GM21390 (cell line): ENCODE measurements at regions not wholly inside any gene's neighbourhood (a gene's known extent, or its start where the extent isn't known, plus 50 kb on each side); places are given as distances from the start of the nearest gene placed in this dataset.
"Not testable (repeated sequence)": the region's sequence is repeated elsewhere in the genome, so short reads cannot be mapped to it uniquely, and the experiment has no call there.

Experiments used
- ATAC-seq: cut with Tn5 transposase; IDR thresholded peaks from one replicate; pipeline ENCODE4 v1.9.1; 2021; ENCODE audit not compliant: unreplicated experiment

- ATAC-seq = no peak
These were observed 123.8 kb upstream of the ID2 start for GRCh38 chr2:8558096-8558495.

DNA sequence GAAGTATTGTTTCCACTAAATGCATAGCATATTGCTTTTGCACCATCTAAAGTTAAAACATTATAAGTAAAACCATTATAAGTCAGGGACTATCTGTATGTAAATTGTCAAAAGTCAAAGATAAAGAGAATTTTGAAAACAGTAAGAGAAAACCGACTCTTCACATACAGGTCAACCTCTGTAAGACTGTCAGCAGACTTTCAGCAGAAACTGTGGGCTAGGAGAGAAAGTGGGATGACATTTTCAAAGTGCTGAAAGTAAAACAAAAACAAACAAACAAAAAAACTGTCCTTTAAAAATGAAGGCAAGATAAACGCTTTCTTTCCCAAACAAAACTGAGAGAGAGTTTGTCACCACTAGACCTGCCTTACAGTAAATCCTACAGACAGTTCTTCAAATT is 122.9 kb upstream of the ID2 start:
- no peak for ATAC-seq

- no peak for ATAC-seq
These were observed 122.1 kb upstream of the ID2 start for GRCh38 chr2:8559805-8560204.

DNA sequence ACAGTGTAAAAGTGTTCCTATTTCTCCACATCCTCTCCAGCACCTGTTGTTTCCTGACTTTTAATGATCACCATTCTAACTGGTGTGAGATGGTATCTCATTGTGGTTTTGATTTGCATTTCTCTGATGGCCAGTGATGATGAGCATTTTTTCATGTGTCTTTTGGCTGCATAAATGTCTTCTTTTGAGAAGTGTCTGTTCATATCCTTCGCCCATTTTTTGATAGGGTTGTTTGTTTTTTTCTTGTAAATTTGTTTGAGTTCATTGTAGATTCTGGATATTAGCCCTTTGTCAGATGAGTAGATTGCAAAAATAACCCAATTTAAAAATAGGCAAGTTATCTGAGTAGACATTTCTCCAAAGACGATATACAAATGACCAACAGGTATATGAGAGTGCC is 120.2 kb upstream of the ID2 start:
- not testable (repeated sequence) for ATAC-seq

DNA sequence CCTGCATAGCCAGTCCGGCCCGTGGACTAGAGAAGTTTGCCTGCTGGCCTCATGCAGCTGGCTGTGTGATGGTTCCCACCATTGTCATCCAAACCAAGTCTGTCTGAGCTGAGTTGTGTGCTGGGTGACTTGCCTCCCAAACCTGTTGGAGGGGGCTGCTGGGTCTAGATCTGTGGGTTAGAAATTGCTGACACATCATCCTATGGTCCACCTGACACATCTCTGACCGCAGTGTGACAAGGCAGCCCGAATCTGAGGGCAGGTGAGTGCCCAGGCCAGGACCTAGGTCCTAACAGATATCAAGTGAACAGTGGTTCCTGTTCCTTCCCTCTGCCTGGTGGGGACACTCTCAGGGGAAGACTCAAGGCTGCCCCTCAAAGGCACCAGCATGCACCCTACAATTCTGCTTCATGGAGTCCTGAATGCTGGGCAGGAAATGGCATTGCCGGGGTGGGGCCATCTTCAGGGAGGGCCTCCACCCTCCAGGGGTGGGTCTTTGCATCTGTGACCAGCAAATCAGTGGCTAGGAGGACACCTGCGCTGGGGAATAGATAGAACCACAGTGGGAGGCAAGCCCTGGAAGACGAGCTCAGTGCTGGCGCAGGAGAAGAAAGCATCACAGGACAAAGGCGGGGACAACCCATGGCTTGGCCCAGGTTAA is 117.9 kb upstream of the ID2 start:
- no peak for ATAC-seq

DNA sequence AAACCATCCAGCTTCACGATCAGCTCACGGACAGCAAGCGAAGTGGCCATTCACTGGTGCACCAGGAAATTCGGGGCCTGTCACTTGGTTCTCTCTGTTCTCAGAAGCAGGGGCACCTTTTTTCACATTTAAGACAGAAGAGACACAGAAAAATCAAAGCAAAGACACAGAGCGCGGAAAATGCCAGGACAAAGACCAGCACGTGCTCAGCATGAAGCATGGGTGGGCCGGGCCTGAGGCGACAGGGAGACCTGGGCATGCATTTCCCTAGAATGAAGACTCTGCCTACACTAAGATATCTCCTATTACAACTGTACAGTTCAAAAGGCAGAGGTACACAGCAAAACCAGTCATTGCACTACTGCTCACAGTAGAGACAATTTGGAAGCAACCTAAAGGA is 117.4 kb upstream of the ID2 start:
- no peak for ATAC-seq

GRCh38 chr2:8565399-8566154 is 116.3 kb upstream of the ID2 start:
- no peak for ATAC-seq

- no peak for ATAC-seq
These were observed 115.6 kb upstream of the ID2 start for GRCh38 chr2:8566155-8566670.

DNA sequence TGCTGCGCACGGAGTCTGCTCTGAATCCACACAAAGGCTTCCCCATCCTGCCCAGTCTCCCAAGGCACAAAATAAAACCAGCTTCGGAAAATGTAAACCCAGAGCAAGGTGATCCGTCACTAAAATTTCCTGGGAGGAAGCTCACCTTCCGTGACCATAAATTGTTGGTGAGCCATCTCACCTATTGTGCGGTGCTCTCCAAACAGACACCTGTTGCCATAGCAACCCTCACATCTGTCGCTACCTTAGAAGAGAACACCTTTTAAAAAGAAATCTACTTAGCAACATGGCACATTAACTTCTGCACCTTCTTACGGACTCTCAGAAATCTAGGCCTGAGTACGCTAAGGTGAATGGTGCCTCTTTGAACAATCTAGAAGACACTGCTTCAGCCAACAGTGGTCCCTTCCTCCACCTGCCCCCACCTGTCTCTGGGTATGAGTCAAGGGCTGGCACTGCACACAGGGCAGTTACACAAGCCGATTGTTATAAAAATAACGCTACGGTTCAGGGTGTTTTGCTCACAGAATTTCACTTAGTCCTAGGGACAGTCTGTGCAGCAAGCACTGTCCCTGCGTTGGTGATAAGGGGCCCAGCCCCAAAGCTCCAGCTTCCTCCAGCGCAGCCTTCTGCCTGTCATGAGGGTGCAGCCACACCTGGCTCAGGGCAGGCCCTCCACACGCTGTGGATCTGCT is 114.9 kb upstream of the ID2 start:
- ATAC-seq = no peak

GRCh38 chr2:8567469-8568260 is 114.2 kb upstream of the ID2 start:
- ATAC-seq = no peak

- no peak for ATAC-seq
These were observed 113.1 kb upstream of the ID2 start for GRCh38 chr2:8568543-8569302.

DNA sequence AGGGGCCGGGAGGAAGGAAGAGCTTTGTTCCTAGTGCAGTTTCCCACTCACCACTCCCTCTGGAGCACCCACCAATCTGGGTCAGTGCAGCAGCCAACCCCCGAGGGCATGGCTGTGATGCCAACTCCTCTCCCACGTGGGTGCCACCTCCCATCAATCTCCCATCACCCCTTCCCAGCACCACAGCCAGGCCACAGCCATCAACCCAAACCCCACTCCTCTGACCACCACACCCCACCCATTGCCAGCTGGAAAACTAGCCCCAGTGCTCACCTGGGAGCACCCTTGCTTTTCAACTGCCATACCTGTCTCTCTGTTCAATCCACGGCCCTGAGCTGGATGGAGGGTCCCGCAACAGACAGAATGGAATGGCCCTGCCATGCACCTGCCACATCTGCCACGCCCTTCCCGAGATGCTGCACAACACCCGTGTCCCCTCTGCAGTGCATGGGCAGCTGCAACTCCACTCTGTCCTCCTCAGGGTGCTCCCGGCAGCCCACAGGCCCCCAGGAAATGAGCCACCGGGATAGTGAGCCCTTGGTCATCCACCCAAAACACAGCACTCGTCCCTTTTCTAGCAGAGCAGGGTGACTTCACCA is 112.4 kb upstream of the ID2 start:
- no peak for ATAC-seq

DNA sequence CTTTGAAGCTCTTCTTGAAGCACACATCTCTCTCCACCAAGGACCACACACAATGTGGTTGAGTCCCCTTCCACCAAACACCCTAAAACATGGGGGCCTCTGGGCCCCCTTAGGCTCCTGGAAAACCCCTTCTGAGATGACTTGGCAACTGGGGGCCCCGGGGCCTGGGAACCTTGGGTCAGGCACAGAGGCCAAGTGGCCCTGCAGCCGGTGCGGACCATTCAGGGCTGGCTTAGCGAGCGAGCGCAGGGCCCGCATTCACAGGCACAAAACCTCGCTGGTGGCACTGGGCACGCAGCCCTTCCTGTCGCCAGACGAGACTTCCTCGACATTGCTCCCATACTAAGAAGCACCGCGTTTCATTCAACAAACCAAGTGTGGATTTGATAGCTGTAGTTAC is 111.2 kb upstream of the ID2 start:
- no peak for ATAC-seq

DNA sequence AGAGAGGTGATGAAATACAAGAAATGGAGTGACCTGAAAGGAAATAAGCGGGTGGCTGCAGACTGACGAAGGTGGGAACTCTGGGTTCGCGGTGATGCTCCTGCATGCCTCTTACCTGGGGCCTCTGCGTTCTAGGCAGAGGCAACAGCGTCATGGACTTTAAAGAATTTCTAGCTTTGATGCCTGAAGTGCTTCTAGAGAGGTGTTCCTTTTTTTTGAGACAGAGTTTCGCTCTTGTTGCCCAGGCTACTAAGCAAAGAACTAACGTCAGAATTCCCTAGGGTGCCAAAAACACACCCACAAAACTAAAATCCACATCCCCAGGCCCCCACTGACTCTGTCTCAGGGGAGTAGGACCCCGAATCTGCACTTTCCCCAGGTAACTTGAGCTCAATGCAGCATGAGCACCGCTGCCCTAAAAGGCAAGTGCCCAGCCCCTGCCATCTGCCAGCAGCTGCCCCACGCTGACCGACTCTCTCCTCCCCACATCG is 110.5 kb upstream of the ID2 start:
- no peak for ATAC-seq

- ATAC-seq = no peak
These were observed 109.9 kb upstream of the ID2 start for GRCh38 chr2:8571792-8572499.

DNA sequence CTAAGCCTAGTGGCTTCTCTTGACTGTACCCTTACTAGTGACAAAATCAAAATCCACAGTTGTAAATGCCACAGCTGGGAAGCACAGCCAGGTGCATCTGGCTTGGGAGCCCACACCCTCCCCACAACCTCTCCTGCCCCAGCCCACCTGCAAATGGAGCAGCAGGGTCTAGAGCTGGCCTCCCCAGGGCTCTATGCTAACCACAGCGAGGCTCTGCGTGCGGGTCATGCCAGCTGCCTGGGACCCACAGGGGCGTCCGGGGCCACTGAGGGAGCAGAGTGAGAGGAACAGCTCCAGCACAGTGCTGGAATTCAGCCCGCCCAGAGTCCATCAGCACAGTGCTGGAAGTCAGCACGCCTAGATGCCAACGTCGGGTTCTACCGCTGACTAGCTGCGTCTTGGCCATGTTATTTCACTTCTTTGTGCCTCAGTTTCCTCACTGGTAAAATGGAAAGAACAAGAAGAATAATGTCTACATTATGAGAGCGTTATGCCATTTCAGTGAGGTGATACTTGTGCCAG is 109.1 kb upstream of the ID2 start:
- no peak for ATAC-seq

- no peak for ATAC-seq
These were observed 108.5 kb upstream of the ID2 start for GRCh38 chr2:8573234-8573941.

GRCh38 chr2:8573942-8574195 is 108.0 kb upstream of the ID2 start:
- no peak for ATAC-seq
